BJ (cell line): ENCODE measurements at regions not wholly inside any gene's neighbourhood (a gene's known extent, or its start where the extent isn't known, plus 50 kb on each side); places are given as distances from the start of the nearest gene placed in this dataset.

Source experiments
- CTCF ChIA-PET: fragments of 350-600 bp; formaldehyde crosslinking; extraction: SDS; loops from one replicate; lab custom pipeline; 2021; ENCODE audit warnings: antibody characterized with exemption, inconsistent platforms; lab: Yijun Ruan, JAX
- POLR2A ChIA-PET: fragments of 300-600 bp; sonication (Branson Sonifier 250); formaldehyde crosslinking; extraction: SDS; loops from one replicate; lab custom pipeline; 2021; ENCODE audit warnings: antibody characterized with exemption; lab: Charles Lee
- DNase-seq: peaks from one replicate; pipeline ENCODE4 v3.0.0-alpha.2; 2011; ENCODE audit warnings: low read depth
- H3K27me3 ChIP-seq: 2 replicates; pipeline ENCODE4 v1.6.0; 2011; ENCODE audit warnings: low read length; ENCODE audit not compliant: control insufficient read depth, insufficient read depth
- H3K36me3 ChIP-seq: 2 replicates; pipeline ENCODE4 v1.5.1; 2011; ENCODE audit warnings: low read length; ENCODE audit not compliant: control insufficient read depth, insufficient read depth
- H3K4me3 ChIP-seq: 2 replicates; pipeline ENCODE4 v1.5.1; 2011; ENCODE audit warnings: low read depth, mild to moderate bottlenecking, control low read depth, low read length
- TF ChIP-seq, protein P1 (sequence below): IDR thresholded peaks from 2 replicates; pipeline ENCODE4 v1.5.1; 2011; ENCODE audit warnings: low read depth, mild to moderate bottlenecking, control low read depth, inconsistent platforms, low read length, moderate library complexity; ENCODE audit not compliant: insufficient read depth

- Histone ChIP-seq H3K36me3 (no peaks in the 10 kb centered on the region), H3K4me3 (no peak overlapping the region), H3K27me3 (no peaks in the 10 kb centered on the region)
- TF ChIP-seq, protein P1, sequence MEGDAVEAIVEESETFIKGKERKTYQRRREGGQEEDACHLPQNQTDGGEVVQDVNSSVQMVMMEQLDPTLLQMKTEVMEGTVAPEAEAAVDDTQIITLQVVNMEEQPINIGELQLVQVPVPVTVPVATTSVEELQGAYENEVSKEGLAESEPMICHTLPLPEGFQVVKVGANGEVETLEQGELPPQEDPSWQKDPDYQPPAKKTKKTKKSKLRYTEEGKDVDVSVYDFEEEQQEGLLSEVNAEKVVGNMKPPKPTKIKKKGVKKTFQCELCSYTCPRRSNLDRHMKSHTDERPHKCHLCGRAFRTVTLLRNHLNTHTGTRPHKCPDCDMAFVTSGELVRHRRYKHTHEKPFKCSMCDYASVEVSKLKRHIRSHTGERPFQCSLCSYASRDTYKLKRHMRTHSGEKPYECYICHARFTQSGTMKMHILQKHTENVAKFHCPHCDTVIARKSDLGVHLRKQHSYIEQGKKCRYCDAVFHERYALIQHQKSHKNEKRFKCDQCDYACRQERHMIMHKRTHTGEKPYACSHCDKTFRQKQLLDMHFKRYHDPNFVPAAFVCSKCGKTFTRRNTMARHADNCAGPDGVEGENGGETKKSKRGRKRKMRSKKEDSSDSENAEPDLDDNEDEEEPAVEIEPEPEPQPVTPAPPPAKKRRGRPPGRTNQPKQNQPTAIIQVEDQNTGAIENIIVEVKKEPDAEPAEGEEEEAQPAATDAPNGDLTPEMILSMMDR, result no peak
- ChIA-PET POLR2A (no interaction called here), CTCF (no interaction called here)
- DNase-seq, result no peak
These were observed 125.1 kb downstream of the TMEM200C start for GRCh38 chr18:5770176-5770575.

DNA sequence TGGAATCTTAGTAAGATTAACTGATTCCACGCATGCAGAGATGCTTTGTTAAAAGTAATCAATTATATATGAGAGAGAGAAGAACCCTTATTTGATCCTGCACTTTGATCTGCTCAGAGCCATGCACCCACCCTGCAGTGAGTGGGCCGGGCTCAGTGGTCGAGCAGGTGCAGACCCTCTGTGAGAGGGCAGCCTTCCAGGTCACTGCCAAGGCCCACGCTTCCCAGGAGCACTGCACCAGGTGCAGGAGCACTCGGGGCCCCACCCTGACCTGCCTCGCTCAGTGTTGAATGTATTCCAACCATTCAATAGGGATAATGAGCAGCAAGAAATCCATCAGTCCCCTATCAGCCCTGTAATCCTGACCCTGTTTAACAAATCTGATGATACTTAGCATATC lies 126.9 kb downstream of the TMEM200C start:
- POLR2A ChIA-PET, result no interaction called here
- CTCF ChIA-PET, result no interaction called here
- TF ChIP-seq, protein P1, result no peak
- H3K36me3 ChIP-seq, result no peaks in the 10 kb centered on the region
- no peak overlapping the region for H3K4me3 ChIP-seq
- DNase-seq, result no peak
- no peaks in the 10 kb centered on the region for H3K27me3 ChIP-seq

GRCh38 chr18:5759194-5759593 lies 136.1 kb downstream of the TMEM200C start:
- TF ChIP-seq, protein P1, result no peak
- ChIA-PET CTCF (no interaction called here), POLR2A (no interaction called here)
- H3K4me3 ChIP-seq, result no peak overlapping the region
- no peaks in the 10 kb centered on the region for H3K36me3 ChIP-seq
- H3K27me3 ChIP-seq, result no peaks in the 10 kb centered on the region
- DNase-seq, result no peak

GRCh38 chr18:5756823-5757222 lies 138.5 kb downstream of the TMEM200C start:
- Histone ChIP-seq H3K27me3 (no peaks in the 10 kb centered on the region), H3K4me3 (no peak overlapping the region), H3K36me3 (no peaks in the 10 kb centered on the region)
- CTCF ChIA-PET, result no interaction called here
- POLR2A ChIA-PET, result no interaction called here
- DNase-seq, result no peak
- TF ChIP-seq, protein P1, result no peak

DNA sequence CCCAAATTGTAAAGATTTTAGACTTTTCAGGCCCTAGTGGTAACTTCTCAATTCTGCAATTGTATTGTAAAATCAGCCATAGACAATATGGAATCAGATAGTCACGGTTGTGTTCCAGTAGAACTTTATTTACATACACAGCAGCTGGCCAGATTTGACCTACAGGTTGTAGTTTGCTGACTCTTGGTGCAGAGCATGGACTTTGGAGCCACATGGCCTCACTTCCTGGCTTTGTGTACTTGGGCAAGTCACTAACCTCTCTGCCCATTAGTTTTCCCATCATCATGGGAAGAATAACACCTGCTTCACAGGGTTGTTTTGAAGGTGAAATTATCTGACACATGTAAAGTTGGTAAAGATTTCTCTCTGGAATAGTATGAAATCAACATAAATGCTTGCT lies 147.6 kb downstream of the TMEM200C start:
- CTCF ChIA-PET, result no interaction called here
- TF ChIP-seq, protein P1, result no peak

More for the DNA sequence above, 147.6 kb downstream of the TMEM200C start:
- POLR2A ChIA-PET, result no interaction called here
- no peak overlapping the region for H3K4me3 ChIP-seq
- no peaks in the 10 kb centered on the region for H3K27me3 ChIP-seq
- no peak for DNase-seq
- H3K36me3 ChIP-seq, result no peaks in the 10 kb centered on the region
